Spleen (tissue), 7 donors: ENCODE measurements at regions not wholly inside any gene's neighbourhood (a gene's known extent, or its start where the extent isn't known, plus 50 kb on each side); places are given as distances from the start of the nearest gene placed in this dataset.

ENCODE experiments used
- CTCF ChIP-seq, 11 experiments: fragments of 200-600 bp in 7 of 11; fragments of 450-650 bp in 4 of 11; sonication (generic) in 4 of 11; IDR thresholded peaks in 8 of 11; conservative IDR thresholded peaks in 3 of 11; 1 replicate in 7 of 11; 2 replicates in 4 of 11; pipeline versions ENCODE4 v1.4.0 to v1.8.0; 2016 to 2021; ENCODE audit warnings: antibody characterized with exemption in 11 of 11, inconsistent platforms in 4 of 11, mild to moderate bottlenecking in 1 of 11
- POLR2A ChIP-seq, 3 donors: fragments of 450-650 bp; IDR thresholded peaks; one replicate each; pipeline ENCODE4 v1.5.1; 2017; ENCODE audit warnings: antibody characterized with exemption in 3 of 3, mild to moderate bottlenecking in 1 of 3
- POLR2AphosphoS5 ChIP-seq, 3 donors: sonication (generic); formaldehyde crosslinking; IDR thresholded peaks; one replicate each; pipeline ENCODE4 v1.5.1; 2017; ENCODE audit warnings: antibody characterized with exemption in 3 of 3
- donor health status: DM: no; HTN: no; CAD: no; lungs with moderate emphysema.
- donor health status: DM: no; HTN: no; CAD: no.
- donor health status: DM: no; HTN: no; CAD: no.

DNA sequence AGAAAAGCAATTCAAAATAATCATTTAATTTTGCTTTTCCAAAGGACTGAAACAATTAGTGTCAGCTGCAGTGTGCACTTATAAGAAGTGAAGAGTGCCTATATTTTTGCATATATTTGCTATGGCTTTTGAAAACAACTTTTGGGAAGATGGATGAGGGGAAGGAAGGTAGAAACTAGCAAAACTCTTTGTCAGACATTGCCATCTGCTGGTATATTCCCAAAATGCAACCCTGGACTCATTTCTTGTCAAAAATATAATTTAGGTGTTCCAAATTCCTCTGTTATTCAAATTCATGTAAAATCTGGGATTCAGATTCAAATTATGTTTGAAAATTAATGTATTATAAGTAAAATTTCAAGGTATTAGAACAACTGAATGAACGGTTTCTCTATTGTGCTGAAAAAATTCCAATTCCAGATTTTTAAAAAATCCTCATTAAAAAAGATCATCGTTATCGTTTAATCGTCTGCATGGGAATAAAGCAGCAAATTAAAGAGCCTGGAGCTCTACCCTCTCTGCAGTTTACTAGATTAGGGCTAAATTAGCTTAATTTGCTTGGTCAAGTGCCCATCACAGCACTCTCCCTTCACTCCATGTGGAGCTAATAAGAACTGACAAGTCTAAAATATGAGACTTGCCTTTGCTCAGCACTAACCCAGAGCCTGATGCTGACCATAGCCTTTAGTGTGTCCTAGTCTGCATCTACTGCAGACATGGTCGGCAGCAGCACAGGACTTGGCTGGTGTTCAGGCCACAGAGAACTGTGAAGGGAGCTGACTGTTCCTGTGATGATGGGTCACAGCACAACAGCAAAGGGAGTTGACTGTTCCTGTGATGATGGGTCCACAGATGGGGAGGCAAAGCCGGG lies 67.9 kb upstream of the MITF start:
- TF ChIP-seq POLR2A (IDR thresholded peaks at IDR 0.05) (no peak), CTCF (IDR thresholded peaks at IDR 0.05 in 8 of 11, conservative IDR thresholded peaks at IDR 0.05 in 3 of 11) (peak; percentile 31 to 78 (median 65)), POLR2AphosphoS5 (IDR thresholded peaks at IDR 0.05) (no peak)
